NCI-H1105 treated with DMSO at 0.1 percent for 48 hours (cell line): ENCODE measurements at regions not wholly inside any gene's neighbourhood (a gene's known extent, or its start where the extent isn't known, plus 50 kb on each side); places are given as distances from the start of the nearest gene placed in this dataset.

Experiments used
- DNase-seq: peaks from one replicate; lab custom pipeline; 2025; lab: John Stamatoyannopoulos, UW

DNA sequence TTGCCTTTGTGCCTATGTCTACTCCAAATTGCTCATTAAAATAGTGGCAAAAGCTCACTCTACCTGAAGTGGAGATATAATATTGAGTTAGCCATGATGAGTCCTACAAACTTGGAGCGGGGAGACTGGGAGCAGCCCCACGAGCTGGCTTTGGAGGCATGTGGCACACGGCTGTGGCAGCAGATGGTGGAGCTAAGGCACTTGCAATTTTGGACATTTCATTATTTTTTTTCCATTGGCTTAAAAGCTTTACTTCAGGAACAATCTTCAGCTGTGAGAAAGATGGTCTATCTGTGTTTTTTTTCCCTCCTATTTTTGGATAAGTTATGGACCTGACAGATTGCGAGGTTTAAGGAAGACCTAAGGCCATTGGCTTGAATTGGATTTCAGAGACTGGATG is 578.3 kb downstream of the CMPK2 start:
- DNase-seq = no peak

DNA sequence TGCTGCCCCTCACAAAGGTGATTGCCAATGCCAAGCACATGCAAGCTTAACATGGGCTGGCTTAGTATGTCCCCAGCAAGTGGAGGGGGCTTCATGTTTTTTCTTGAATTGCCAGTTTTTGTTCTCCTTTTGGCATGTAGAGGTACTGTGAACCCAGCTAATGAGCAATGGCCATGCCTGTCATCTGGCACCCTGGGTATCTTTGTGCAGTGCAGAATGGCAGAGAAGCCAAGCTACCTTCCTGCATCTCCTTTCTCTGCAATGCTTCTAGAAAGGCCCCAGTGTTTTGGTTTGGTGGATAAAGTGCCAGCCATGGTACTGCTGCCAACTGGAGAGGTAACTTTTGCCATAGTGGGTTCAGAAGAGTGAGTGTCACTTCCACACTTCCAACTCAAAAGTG is 576.9 kb downstream of the CMPK2 start:
- DNase-seq = no peak

DNA sequence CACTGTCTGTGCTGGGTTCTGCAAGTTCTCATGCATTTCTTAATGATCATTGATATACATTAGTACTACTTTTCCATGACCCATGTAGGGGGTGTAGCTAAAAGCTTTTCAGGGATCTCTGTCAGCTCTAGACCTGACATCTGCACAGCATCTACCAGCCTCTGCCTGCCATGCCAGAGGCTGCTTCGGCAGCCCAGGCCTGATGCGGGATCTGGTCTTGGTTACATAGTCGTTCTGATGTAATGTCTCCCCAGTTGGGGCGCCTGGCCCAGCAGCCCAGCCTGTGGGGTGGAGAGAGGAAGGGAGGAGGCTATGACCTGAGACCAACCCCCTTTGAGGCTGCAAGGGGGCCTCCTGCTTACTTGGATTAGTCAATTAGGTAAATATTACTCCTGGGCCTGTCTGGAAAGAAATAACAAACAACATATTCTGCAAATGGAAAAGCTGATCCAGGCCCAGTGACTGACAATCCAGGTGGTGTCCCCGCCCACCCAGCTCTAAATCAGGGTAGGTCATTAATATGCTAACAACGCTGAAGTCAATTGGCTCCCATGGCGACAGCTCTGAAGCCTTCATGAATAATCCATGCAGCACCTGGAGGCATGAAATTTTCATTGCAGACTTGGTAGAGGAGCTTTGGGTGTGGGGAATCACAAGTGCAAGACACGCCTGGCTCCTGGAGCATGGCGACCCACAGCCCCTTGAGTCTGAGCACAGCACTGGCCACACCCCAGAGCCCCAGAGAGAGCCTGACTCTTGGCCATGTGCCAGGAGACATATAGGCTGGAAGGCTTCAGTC is 575.3 kb downstream of the CMPK2 start:
- DNase-seq = peak; percentile 56

DNA sequence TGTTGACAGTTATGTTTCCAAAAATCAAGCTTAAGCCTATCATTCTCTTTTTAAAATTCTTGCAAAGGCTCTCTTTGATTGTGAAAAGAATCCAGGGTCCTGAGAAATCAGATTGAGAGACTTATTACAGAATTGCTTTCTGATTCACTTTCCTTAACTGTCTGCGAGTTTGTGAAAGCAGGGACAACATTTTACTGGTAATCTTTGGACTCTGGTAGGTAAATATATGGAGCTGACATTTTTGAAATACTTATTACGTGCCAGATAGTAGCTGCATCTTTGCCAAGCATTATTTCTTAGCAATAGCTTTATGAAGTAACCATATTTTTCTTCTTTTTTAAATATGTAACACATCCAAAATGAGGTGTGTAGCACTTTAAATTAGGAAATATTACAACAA is 570.9 kb downstream of the CMPK2 start:
- DNase-seq = no peak

DNA sequence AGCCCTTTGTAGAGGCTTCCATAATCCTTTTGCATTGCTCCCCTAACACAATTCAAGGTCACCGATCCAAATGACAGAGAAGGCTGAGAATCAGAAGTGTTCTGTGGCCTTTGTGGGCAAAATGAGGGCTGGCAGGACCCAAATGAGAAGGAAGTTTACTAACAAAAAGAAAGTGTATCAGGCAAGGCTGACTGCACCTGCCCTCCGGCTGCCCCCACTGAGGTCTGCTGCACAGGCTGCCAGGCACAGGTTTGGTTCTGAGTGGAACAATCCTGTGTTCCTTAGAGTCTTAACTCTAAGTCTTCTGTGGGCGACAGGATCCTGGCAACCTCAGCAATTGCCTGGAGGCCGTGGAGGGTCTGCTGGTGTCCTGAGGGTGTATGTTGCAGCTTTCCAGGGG is 568.5 kb downstream of the CMPK2 start:
- DNase-seq = no peak

DNA sequence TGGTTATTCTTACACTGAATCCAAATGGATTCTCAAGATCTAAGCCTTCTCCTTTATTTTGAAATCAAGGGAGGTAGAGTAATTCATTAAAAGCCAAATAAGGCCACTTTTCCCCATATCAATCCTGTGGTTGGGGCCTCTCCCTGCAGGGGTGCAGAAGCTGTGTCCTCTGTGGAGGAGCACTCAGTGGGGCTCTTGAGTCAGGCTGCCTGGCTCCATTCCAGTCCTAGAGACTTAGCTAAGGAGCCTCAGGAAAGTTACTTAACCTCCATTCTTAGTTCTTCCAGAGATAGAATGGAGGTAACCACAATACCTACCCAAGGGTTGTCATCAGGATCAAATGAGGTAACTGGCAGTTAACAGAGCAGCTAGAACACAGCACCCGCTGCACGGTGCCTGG is 564.3 kb downstream of the CMPK2 start:
- DNase-seq = no peak

DNA sequence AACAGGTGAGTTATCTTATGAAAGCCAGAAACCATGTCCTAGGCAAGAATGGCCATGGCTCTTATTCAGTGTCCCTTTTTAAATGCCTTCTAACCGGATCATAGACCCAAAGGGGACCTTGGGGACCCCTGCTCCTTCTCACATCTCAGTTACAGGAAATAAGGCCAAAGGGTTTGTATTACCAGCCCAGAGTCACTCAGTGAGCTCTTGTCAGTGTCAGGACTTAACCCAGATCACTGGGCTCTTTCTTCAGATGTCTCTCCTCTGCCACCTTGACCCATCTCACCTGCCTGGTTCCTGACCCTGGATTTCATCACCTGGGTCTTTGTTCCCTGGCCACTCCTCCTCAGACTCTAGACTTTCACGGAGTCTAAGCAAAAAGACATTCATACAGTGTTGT is 556.7 kb downstream of the CMPK2 start:
- no peak for DNase-seq

DNA sequence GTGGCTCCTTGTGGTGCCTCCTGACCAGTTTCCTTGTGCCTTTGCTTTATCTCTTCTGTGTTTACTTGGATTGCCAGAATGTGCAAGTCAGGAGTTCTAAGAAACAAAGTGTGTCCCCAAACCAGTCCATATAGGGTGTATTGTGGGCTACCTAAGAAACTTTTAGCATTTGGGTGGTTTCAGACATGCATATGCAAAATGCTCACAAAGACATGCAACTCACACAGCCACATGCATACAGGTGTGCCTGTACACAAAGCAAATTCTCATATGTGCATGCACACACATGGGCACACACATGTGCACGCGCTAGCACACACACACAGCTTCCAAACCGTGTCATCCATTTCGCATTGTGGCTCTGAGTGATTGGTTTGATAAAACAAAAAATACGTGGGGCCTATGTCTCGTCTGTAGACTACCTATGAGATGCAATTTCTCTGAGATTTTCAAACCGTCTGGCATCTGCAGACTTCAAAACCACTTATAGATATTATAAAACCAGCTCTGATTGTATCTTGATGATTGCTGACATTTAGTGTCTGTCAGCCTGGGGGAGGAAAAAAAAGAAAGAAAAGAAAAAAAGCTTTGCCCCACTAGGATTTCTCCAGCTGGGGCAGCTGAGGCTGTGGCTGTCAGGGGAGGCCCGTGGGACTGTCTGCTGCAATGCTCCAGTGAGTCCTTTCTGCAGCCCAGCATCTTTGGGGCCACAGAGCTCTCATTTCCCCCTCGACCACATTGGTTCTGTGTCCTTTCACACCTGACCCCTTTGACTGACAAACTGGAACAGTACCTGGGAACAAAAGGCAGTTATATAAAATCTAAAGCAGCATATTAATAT is 556.1 kb downstream of the CMPK2 start:
- DNase-seq = no peak

DNA sequence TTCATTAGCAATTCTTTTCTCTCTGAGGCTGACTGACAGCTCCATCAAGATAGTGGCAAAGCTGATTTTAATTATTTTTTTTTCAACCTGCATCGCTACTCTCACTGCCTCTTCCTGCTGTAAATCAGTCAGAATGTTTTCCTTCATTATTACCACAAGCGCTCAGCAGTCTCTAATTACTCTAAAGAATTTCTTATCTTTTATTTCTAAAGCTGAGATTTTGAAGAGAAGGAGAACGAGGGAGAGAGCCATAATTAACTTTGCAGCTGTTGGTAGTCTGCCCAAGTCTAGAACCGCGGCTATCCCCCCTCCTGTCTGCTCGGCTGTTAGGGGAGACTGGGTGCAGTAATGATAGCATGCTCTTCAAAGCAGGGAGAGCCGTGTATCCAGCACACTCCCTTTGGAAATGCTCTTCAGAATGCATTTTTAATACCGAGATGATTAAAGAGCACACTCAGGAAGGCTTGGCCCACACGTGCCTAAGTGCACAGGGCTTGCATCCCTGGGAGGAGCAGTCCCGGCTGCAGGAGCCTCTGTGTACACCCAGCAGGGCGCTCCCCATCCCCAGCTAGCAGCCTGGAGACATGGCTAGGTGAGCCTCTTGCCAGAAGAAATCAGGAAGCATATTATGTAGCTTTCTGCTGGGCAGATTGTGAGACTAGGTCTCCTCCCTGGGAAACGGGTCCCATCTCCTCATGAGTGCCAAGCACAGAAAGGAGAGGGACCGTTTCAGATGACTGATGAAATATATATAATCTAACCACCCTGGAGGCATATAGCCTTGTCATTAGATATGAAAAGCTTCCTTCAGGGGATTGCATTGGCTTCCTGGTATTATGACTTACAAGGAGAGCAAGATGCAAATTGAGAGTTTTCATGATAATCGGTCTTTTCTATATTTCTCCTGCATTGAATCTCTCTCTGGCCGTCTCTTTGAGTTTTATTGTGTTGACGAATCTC is 555.2 kb downstream of the CMPK2 start:
- peak; percentile 80 for DNase-seq

DNA sequence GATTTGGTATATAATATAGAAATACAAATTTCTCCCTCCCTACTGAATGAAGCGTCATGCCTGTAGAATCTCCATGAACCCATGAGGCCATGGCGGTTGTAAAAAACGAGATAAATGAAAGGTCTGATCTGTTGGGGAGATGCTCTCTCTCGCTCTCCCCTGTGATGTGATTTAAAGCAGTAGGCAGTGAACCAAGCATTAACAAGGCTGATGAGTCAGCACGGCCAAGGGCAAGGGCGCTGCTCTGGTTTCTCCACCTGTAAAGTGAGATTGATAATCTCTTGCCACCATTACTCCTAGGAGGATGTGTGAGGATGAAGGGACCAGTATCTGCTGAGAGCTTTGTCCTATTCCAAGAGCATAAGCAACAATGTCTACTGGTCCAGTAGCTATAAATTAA is 553.3 kb downstream of the CMPK2 start:
- no peak for DNase-seq

DNA sequence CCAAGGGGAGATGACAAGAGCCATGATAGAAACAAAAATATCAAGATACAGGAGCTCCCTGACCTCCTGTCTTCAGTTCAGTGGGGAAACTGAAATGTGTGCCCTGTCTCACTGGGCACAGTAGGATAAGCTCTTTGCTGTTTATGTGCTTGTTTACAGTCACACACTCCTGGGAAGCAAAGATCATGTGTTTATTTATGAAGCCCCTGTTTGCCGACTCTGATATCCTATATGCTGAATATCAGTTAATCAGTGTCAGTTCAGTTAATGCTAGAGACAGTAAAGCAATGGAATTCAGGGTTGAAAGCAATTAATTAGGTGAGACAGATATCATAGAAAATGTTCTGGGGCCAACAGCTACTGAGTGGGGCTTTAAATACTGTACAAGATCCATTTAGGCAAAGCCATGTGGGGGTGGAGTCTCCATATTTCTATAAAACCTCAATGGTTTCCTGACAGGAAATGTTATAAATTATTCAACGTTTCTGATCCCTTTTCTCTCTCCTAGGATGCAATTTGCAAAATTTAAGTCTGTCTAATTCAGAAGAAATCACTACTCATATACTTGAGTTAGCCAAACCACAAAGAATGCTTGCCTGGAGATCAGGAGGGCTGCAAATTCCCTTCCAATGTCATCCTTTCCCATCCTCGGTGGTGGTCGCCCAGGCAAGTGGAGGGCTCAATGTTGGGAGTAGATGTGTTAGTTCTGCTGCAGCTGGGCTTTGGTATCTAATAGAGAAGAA is 551.3 kb downstream of the CMPK2 start:
- DNase-seq = no peak

DNA sequence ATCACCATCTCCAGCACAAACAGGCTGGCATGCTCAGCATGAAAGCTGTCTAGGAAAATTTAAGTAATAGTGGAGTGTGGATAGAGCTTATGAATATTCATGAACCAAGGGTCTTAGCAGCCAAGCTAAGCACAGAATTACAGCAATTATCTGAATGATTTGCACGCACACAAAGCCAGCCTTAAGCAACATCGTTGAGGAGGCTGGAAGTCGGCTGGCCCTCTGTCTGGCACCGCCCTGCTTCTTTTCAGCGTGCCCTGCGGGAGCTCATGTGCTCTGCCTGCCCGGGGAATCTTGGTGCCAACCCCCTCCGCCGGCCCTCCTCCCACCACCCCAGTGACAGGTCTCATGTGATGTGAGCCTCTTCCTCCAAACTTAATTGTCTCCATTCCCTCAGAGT is 540.1 kb downstream of the CMPK2 start:
- DNase-seq = no peak

DNA sequence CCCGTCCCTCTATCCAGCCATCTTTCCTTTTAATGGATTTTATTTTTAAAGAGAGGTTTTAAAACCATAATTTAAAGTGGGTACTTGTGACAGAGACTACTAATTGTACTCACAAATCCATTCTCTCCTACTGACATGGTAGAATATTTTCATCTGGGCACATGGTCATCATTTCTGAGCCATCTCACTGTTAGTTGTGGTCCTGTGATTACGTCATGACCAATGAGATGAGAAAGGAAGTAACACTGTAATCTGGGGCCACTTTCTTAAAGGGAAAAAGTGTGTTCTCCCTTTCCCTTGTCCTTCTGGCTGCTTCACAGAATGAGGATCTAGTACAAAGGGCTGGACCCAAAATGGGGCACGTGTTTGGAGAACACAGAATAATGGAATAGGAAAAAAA is 538.7 kb downstream of the CMPK2 start:
- DNase-seq = no peak

DNA sequence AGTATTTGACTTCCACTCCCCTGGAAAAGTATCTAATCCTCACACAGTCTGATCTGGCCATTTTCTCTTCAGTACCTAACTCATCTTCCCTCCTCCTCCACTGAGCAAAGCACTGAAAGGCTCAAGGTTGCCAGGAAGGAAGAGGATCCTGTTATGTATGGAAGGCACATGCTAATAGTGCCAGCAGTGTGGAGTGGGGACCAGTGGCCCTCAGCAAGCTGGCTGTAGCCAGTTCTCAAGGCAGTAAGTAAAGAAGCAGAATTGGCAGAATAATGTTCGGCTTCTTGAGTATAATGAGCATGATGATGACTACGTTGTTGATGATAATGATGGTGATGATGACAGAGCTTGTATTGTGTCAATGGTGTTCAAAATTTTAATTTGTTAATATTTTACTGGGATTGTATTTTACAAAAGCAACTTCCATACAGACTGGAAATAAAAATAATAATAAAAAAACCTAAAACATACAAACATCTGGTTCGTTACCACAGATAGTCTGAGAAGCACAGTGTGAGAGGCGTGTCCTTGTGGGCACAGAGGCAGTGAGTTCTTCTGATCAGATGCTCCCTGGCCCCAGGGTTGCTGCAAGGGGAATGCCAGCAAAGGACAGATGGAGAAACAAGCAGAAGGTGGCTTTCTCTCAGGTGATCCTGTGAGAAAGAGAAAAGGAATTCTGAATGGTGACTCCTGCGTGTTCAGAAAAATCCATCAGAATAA is 528.8 kb downstream of the CMPK2 start:
- no peak for DNase-seq

DNA sequence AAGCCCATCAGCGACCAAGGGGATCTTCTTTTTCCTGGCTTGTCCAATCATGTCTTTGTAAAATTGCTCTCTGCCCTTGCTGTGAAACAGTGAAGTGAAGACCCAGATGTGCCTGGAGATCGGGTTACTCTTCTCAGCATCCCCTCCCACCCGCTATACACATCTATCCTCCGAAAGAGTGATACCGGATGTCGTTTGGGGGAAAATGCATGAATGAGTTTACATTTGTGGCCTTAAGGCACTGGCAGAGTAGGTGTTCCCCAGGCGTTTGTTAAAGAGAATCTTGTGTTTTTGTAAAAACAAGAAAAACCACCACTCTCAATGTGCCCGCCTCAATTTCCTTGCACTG is 528.3 kb downstream of the CMPK2 start:
- DNase-seq = no peak

DNA sequence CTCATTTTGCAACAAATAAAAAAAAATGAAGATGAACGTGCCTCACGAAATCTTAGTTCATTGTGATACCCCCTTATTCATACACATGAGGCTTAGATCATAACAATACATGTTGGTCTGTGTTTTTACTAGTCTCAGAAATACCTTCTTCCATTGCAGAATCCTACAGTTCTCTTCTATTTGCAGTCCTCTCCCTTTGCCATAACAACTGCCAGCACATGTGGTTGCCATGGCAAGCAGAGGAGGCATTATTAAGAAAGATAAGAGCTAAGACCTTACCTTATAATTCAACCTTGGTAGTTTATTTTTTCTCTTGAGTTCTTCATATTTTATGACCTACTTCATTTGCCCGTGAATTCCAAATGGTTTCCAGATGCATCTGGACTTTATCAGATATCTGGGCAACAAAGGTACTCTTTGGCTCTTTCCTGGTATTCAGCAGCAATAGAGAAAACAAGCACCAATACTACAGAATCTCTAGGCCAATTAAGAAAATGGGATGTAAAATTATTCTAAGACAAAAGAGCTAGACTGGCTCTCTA is 524.0 kb downstream of the CMPK2 start:
- no peak for DNase-seq

DNA sequence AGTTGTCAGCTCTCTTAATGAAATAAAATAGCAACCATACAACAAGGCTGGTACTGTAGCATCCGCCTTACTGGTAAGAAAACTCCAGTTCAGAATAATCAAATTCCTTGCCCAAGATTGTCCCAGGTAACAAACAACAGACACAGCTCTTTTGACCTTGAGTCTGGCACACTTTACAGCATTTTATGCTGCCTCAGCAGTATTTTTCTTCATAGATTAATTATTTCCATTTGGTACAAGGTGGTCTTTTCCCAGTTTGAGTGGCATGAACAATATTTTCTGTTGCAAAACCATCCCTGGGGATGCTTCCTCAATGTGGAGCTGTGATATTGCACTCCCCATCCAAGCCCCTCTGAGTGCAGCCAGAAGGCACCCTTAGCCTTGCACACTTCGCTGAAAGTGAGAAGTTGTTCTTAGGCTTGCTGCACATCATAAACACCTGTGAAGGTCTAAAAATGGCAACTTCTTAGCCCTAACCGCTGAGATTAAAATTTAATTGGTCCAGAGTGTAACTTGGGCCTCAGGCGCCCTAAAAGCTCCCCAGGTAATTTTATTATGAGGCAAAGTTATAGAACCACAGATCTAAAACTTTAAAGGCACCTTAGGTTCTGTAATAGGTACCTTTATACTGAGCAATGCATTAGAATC is 523.3 kb downstream of the CMPK2 start:
- DNase-seq = no peak

DNA sequence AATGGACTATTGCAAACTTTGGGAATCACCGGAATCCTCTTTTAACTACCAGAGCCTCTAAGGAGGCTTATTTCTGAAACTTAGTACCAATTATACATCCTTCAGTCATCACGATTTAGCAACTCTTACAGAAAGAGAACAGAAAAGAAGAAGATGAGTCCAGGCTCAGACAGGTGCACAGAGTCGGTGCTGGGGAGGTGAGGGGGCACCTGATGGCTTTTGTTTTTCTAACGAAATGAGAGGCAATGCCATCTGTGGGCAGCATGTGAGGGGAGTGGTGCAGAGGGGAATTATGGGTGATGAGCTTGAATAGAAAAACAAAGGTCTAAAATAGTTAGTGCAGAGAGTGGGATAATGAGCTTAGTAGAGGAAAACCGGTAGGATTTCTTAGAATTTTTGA is 522.6 kb downstream of the CMPK2 start:
- no peak for DNase-seq

DNA sequence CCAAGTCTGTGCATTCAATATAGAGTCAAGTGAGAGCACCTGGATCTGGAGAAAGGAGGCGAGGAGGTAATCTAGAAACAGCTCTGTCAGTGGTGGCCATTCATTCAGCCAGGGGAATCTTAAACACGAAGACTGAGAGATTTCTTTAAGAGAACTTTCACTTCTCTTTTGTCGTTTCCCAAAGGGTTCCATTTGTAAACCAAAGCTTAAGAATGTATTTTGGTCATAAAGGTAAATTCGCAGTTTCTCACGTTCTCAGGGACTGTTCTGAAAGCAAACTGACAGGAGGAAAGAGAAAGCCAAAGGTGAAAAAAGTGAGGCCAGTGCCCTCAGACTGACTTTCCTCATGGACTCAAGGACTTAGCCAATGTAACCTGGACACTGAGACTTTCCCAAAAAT is 513.5 kb downstream of the CMPK2 start:
- no peak for DNase-seq

DNA sequence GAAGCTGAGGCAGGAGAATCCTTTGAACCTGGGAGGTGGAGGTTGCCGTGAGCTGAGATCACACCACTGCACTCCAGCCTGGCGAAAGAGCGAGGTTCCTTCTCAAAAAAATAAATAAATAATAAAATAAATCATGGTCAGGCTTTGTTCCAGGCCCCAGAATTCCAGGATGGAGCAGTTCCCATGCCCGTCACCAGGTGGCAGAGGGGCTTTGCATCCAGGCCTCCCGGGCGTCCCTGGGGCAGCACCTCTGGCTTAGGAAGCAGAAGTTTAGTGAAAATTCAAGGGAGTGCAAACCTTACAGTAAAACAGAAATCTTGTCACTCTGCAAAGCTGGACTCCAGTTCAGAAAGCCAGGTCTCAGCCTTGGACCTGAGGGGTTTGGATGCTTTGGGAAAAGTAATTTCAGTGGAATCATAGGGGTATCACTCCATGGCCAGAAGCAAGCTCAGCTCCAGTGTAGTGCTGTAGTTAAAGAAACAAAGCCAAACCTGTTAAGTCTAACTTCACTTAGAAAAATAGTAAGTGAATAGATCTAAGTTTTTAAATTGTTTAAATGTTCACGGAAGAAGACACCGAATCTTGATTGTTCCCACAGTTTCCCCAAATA is 512.7 kb downstream of the CMPK2 start:
- DNase-seq = no peak
